ENCODE measurements at regions not wholly inside any gene's neighbourhood (a gene's known extent, or its start where the extent isn't known, plus 50 kb on each side); places are given as distances from the start of the nearest gene placed in this dataset.

DNA sequence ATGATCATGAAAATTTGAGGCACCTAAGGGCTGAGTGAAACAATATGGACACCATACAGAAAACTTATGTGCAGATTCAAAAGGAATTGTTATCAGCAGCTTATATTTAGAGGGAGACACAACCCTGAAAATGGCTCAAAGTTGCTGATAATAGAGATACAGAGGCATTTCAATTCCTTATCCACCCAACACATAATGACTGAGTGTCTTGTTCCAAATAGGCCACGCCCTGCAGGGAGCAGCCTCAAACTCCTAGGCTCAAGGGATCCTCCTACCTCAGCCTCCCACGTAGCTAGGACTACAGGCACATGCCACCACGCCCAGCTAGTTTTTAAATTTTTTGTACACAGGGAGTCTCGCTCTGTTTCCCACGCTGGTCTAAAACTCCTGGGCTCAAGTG lies 79.0 kb downstream of the LBH start:
- DNase-seq (ENCODE audit: low spot score) = no peak

DNA sequence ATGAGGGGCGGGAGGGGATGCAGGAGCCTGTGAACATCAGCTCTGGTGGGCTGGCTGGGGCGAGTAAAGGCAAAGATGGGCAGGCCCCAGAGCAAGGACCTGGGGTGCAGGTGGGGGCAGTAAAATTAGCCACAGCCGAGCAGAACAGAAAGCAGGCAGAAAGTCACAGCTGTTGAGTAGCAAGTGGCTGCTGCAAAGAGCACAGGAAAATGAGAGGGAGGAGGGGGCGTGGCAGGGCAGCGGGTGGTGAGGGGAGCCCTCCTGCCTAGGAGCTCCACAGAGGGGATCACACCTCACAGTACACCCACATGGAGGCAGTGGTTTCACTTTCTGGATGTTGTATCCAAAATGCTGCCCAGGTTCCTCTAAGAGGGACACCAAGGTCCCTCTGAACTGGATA lies 79.6 kb downstream of the LBH start:
- no peak for DNase-seq (ENCODE audit: low spot score)

DNA sequence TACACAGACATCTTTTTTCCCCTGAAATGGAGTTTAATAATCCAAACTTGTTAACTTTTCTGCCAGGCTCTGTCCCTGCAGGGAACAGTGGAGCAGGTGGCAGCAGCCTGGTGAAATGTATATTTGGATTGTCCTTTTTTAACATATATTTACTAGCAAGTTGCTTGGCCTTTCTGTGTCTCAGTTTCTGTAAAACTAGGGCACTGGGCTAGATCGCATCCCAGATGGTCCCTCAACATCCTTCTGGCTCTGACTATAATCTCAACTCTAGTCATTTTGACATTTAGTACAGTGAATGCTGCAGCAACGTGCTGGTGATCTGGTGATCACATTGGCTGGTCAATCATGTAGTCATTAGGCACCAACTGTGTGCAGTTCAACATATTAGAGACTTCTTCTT lies 80.4 kb downstream of the LBH start:
- DNase-seq (ENCODE audit: low spot score) = no peak

GRCh38 chr2:30312916-30313315 lies 81.6 kb downstream of the LBH start:
- no peak for DNase-seq (ENCODE audit: low spot score)

DNA sequence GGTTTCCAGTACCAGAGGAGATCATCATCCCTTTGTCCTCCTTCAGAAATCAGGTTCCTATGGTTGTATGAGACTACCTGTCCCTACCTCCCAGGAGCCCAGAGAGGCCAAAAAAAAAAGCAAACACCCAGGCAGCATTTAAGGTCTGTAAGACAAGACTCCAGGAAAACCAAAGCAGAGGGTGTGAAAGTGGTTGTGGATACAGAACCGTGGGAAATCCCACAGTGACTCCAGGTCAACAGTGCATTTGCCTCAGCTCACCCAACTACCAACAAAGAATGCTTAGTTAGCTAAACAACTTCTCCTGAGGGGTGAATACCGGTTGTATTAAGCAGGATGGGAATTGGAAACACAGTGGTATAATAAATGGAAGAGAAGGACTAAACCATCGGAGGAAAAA lies 83.6 kb downstream of the LBH start:
- DNase-seq (ENCODE audit: low spot score) = no peak

GRCh38 chr2:30315391-30316063 lies 84.2 kb downstream of the LBH start:
- DNase-seq (ENCODE audit: low spot score) = no peak

DNA sequence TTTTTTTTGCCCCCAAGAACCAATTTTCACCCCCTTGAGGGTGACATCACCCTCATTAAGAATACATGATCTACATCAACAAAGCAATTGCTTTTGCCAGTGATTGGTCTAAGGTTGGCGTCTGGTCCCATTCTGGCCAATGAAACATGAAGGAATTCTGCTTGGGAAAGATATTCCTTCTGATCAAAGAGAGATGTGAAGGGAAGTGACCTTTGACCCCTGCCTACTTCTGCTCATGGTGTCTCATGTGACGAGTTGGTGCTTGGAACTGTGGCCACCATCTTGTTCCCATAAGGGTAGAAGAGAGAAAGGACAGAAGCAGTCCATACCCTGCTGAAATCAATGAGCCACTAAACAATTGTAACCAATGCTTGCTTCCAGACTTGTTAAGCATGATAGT lies 85.1 kb downstream of the LBH start:
- no peak for DNase-seq (ENCODE audit: low spot score)

DNA sequence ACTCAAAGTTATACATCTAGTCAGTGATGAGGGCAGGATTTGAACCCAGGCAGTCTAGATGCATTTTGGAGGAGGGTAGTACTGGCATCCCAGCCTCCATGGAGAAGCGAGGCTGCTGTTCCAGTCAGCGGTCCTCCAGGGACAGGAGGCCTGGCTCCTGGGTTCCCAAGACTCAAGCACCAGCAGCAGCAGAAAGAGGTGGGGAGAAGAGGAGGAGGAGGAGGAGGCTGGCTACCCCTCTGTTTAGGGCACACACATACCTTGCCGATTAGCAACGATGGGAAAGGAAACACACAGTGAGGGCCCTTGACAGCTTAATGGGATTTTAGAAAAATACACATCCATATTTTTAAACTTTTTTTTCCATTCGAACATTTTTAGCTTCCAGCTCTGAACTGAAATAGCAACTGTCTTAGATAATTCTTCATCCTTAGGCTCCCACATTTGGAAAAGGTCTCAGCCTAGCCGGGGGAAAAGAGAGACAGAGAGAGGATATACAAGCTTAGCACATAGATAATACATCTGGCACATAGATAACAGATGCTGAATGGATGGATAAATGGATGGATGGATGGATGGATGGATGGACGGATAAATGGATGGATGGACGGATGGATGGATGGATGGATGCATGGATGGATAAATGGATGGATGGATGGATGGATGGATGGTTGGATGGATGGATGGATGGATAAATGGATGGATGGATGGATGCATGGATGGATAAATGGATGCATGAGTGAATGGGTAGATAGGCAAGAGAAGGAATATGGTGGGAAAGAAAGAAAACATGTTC lies 87.9 kb downstream of the LBH start:
- no peak for DNase-seq (ENCODE audit: low spot score)

- no peak for DNase-seq (ENCODE audit: low spot score)
These were observed 90.1 kb downstream of the LBH start for GRCh38 chr2:30321466-30321865.

DNA sequence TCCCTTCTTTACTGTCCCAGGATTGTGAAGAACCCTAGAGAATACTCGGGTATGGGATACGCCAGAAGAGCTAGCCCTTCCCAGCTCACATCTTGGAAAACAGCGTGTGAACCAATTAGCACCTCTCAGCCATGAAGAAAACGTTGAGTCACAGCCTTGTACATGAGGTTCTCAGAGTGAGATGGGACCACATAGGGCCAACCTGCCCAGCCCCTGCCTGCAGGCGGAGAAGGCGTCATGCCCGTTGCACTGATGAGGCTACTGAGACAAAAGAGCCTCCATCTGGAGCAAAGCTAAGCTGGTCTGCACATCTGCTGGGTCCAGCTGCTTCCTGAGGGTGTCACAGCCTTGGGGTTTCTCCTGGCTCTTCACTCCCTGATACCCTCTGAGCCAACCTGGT lies 92.2 kb downstream of the LBH start:
- DNase-seq (ENCODE audit: low spot score) = no peak

DNA sequence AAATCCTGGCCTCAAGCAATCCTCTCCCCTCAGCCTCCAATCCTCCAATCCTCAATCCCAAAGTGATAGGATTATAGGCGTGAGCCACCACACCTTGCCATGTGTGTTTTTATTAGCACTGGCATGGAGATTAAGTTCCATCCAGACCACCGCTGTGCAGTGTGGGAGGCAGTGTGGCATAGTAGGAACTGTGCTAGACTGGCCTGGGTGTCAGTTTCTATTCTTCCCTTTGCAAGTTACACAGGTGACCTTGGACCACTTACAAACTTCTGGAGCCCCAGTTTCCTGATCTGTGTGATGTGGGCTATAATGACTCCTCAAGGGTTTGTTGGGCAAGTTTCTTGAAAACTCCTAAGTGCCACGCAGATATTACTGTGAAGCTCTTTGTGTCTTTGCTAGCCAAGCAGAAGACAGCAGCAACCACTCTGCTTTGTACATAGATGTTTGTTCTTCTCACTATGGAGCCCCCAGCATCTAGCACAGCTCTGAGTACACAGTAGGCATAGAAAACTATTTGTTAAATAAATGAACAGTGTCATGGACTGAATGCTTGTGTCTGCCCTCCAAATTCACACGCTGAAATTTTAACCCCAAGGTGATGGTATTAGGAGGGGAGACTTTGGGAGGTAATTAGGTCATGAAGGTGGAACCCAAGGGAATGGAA lies 93.0 kb downstream of the LBH start:
- DNase-seq (ENCODE audit: low spot score) = no peak

DNA sequence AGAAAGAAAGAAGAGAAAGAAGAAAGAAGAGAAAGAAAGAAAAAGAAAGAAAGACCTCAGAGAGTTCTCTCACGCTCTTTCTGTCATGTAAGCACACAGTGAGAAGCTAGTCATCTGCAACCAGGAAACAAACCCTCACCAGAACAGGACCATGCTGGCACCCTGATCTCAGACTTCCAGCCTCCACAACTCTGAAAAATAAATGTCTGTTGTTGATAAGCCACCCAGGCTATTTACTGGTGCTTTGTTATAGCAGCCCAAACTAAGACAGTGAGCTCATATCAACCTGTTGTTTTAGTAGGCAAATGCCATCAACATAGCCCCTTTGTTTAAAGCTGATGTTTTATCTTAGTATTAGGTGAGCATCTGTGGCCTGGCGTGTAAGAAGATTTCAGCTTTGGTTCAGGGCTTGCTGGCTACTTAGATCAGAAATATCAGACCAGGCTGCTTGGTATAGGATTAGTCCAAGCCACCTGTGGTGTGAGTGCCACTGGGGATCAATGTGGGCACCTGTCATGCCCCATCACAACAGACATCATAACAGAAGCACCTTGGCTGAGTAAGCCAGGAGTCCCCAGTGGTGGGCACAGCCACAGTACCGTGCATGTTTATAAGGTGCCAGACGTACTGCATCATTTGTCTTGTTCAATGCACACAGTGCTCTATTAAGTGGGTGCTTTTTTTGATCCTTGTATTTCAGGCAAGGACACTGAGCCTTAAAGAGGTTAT lies 94.4 kb downstream of the LBH start:
- no peak for DNase-seq (ENCODE audit: low spot score)

- DNase-seq (ENCODE audit: low spot score) = no peak
These were observed 95.2 kb downstream of the LBH start for GRCh38 chr2:30326497-30326896.

- no peak for DNase-seq (ENCODE audit: low spot score)
These were observed 99.7 kb downstream of the LBH start for GRCh38 chr2:30331038-30331437.

GRCh38 chr2:30331869-30332268 lies 100.5 kb downstream of the LBH start:
- no peak for DNase-seq (ENCODE audit: low spot score)

DNA sequence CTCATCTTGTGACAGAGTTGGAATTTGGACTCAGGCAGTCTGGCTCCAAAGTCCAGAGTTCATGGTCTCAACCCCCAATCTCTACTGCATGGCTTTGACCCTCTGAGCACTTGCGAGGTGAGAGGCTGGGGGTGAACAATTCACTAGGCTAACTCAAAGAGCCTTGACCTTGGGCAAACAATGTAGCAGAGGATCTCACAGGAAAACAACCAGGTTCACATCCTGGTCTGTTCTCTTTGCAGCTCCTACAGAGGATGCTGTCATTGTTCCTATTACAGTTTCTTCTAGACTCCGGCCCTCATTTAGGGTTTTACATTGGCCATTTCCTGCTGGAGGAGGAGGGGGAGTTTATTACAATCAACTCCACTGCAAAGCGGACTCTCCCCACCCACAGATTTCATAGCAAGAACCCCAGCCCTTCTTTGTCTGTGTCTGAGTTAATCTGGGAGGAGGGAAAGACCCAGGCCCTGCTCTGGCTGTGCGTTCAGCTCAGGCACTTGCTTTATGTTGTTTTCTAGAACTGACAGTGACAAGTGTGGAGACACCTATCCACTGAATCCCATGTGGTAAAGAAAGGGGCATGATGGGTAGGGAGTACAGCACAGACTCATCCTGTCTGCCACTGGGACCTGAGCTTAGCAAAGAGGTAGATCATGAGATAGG lies 101.6 kb downstream of the LBH start:
- DNase-seq (ENCODE audit: low spot score) = no peak

DNA sequence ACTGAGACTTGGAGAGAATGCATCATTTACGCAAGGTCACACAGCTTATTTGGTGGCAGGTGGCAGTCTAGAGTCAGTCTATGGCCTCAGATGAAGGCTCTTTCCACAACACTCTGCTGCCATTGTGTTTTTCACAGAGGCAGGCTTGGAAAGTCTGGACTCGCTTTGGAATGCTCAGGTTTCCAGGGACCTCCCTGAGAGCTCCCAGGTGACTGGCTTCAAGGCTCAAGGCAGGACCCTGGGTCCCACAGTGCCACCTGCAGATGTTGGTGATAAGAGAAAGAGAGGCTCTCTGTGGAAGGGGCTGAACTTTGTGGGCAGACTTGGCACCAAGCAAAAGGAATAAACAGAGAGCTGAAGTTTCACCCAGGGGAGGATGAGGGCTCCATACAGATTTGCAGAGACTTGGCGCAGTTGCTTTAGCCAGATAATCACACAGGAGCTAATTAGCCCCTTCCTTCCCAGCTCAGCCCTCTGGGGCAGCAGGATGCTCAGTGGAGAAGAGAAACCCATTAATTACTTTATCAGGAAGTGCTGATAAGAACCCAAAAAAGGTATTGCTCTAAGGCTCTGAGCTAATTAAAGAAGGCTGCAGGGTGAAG lies 103.5 kb downstream of the LBH start:
- DNase-seq (ENCODE audit: low spot score) = no peak

DNA sequence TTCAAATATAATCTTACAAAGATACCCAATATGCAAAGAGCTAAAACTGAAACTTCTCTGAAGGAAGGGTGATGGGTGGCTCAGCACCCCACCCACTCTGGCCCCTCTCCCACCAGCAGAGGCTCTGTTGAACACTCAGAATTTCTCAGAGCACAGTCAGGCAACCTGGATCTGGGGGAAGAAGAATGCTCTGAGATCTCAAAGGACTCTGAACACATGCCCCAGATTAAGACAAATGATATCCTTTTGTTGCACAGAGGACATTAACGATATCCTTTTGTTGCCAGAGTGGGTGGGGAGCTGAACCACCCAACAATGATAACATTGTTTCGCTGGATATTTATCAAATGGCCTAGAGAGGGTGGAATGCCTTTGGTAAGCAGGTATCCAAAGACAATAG lies 104.8 kb downstream of the LBH start:
- DNase-seq (ENCODE audit: low spot score) = no peak

DNA sequence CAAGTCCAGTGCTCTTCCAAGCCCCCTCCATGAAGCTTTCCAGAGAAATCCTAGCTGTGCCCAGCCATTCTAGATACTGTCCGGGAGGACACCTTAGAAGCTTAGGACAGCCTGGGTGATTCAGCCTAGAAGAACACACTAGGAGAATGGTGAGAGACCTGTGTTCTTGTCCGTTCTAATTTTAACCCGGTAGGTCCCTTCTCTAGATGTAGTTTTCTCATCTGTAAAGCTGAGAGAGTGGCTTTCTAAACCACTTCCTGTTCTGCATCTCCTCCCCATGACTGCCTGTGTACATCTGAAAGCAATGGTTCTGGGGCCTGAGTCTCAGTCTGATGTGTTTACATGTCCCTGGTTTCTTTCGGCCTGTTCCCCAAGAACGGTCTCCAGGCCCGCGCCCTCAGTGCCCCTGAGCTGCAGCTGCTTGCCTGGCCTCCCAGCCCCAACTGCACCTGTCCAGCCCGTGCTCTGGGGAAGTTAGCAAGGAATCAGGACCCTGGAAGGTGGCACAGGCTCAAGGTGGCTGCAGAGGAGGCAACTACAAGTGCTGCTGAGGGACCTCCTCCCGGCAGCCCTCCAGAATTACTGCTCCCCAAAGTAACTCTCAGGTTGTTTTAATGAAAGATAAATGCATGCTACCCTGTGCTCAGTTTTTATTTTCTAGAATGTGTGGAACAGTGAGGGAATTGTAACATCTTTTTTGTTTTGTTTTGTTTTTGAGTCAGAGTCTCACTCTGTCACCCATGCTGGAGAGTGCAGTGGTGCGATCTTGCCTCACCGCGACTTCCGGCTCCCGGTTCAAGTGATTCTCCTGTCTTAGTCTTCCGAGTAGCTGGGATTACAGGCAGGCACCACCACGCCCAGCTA lies 105.9 kb downstream of the LBH start:
- no peak for DNase-seq (ENCODE audit: low spot score)

DNA sequence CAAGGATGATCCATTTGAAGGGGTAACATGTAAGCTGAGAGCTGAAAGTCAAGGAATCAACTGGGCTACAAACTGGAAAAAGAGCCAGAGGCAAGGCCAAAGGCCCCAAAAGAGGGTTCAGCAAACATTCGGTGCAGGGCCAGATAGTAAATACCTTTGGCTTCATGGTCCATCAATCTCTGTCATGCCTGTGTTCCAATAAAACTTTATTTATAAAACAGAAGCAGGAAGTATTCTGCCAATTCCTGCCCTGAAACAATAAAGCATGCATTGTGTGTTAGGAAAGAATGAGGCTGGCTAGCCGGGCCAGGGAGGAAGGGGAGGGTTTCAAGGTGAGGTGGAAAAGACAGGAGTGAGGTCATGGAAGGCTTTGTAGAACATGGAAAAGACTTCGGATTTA lies 107.1 kb downstream of the LBH start:
- no peak for DNase-seq (ENCODE audit: low spot score)

- no peak for DNase-seq (ENCODE audit: low spot score)
These were observed 107.7 kb downstream of the LBH start for GRCh38 chr2:30339071-30339470.
